GM23248 (cell line): ENCODE measurements at regions not wholly inside any gene's neighbourhood (a gene's known extent, or its start where the extent isn't known, plus 50 kb on each side); places are given as distances from the start of the nearest gene placed in this dataset.

Experiments used
- DNase-seq: peaks from one replicate; pipeline ENCODE4 v3.0.0-alpha.2; 2015
- H2AFZ ChIP-seq: fragments of 200-600 bp; sonication (generic); 2 replicates; pipeline ENCODE4 v1.6.1; 2016; ENCODE audit warnings: antibody characterized with exemption
- H3F3A ChIP-seq: fragments of 200-600 bp; sonication (generic); 2 replicates; pipeline ENCODE4 v1.6.1; 2016; ENCODE audit warnings: mild to moderate bottlenecking, antibody characterized with exemption, mixed run types; ENCODE audit not compliant: insufficient read depth
- H3K27ac ChIP-seq: fragments of 200-600 bp; sonication (generic); 2 replicates; pipeline ENCODE4 v1.5.1; 2016; ENCODE audit warnings: mild to moderate bottlenecking
- H3K27me3 ChIP-seq: fragments of 200-600 bp; sonication (generic); replicated peaks from 2 replicates; pipeline ENCODE4 v1.6.1; 2016; ENCODE audit warnings: mild to moderate bottlenecking; ENCODE audit not compliant: insufficient read depth
- H3K36me3 ChIP-seq: fragments of 200-600 bp; sonication (generic); 2 replicates; pipeline ENCODE4 v1.6.1; 2016; ENCODE audit warnings: low read depth, mild to moderate bottlenecking
- H3K4me1 ChIP-seq: fragments of 200-600 bp; sonication (generic); 2 replicates; pipeline ENCODE4 v1.6.1; 2016; ENCODE audit warnings: mild to moderate bottlenecking; ENCODE audit not compliant: insufficient read depth
- H3K4me2 ChIP-seq: fragments of 200-600 bp; sonication (generic); one replicate; pipeline ENCODE4 v1.6.1; 2016; ENCODE audit warnings: mild to moderate bottlenecking; ENCODE audit not compliant: unreplicated experiment
- H3K4me3 ChIP-seq: fragments of 200-600 bp; sonication (generic); 2 replicates; pipeline ENCODE4 v1.5.1; 2016; ENCODE audit warnings: mild to moderate bottlenecking
- H3K79me2 ChIP-seq: fragments of 200-600 bp; sonication (generic); 2 replicates; pipeline ENCODE4 v1.6.1; 2016; ENCODE audit warnings: mild to moderate bottlenecking; ENCODE audit not compliant: insufficient read depth
- H3K9ac ChIP-seq: fragments of 200-600 bp; sonication (generic); 2 replicates; pipeline ENCODE4 v1.6.1; 2016; ENCODE audit warnings: mild to moderate bottlenecking
- H3K9me2 ChIP-seq: fragments of 200-600 bp; sonication (generic); 2 replicates; pipeline ENCODE4 v1.6.1; 2016; ENCODE audit warnings: mixed run types, mild to moderate bottlenecking, moderate library complexity; ENCODE audit not compliant: insufficient read depth
- H3K9me3 ChIP-seq: fragments of 200-600 bp; sonication (generic); one replicate; pipeline ENCODE4 v1.6.1; 2017; ENCODE audit warnings: low read depth
- H4K20me1 ChIP-seq: fragments of 200-600 bp; sonication (generic); 2 replicates; pipeline ENCODE4 v1.6.0; 2016; ENCODE audit not compliant: insufficient read depth
- EZH2 ChIP-seq: fragments of 200-600 bp; sonication (generic); IDR thresholded peaks from 2 replicates; pipeline ENCODE4 v1.6.1; 2018; ENCODE audit warnings: antibody characterized with exemption, mild to moderate bottlenecking; ENCODE audit not compliant: insufficient read depth, poor library complexity, severe bottlenecking
- EZH2phosphoT487 ChIP-seq: fragments of 200-600 bp; sonication (generic); IDR thresholded peaks from 2 replicates; pipeline ENCODE4 v1.6.1; 2018; ENCODE audit warnings: antibody characterized with exemption, moderate library complexity, mild to moderate bottlenecking, low read depth; ENCODE audit not compliant: insufficient read depth
- WGBS, 2 experiments: methylation state at CpG; one replicate each; pipeline ENCODE4 v1.1.6; 2015 to 2017; ENCODE audit warnings: low lambda C conversion rate in 2 of 2, low coverage in 1 of 2; ENCODE audit errors: missing lambda C conversion rate in 2 of 2; 5-methylcytosine and 5-hydroxymethylcytosine counted together
- in situ Hi-C: fragments of 300-500 bp; cut with MboI; formaldehyde crosslinking; loops from 2 replicates; pipeline ENCODE4 v1.15.0; 2020

GRCh38 chr10:58970160-58970915, 206.1 kb upstream of the PHYHIPL start:
- Histone ChIP-seq H3K9me2 (no peaks in the 10 kb centered on the region), H3K9ac (no peak overlapping the region), H2AFZ (no peak overlapping the region), H3K4me2 (no peak overlapping the region), H3K36me3 (no peaks in the 10 kb centered on the region), H3K4me3 (no peak overlapping the region), H3K9me3 (no peaks in the 10 kb centered on the region), H3K4me1 (no peaks in the 10 kb centered on the region), H3F3A (peaks cover 8% of the 10 kb centered on the region; the same call in 1 of the 2 replicates), H3K79me2 (no peaks in the 10 kb centered on the region), H3K27me3 (peaks cover 4% of the 10 kb centered on the region; the same call in 1 of the 2 replicates), H3K27ac (no peak overlapping the region), H4K20me1 (no peaks in the 10 kb centered on the region)
- in situ Hi-C loops = loop anchor here (25.0 kb wide), 1 partner anchor 642 kb away; no protein-coding TSS in a partner anchor
- TF ChIP-seq EZH2phosphoT487 = no peak
- TF ChIP-seq EZH2 = no peak
- no peak for DNase-seq
- 70 to 75% methylated on average over 2 of the region's 2 CpGs for WGBS, 2 experiments

GRCh38 chr10:58971211-58971610, 205.2 kb upstream of the PHYHIPL start:
- Histone ChIP-seq H4K20me1 (no peaks in the 10 kb centered on the region), H3K4me1 (no peaks in the 10 kb centered on the region), H3K27ac (no peak overlapping the region), H2AFZ (no peak overlapping the region), H3K36me3 (no peaks in the 10 kb centered on the region), H3K79me2 (no peaks in the 10 kb centered on the region), H3K4me2 (no peak overlapping the region), H3K9ac (no peak overlapping the region), H3K9me2 (no peaks in the 10 kb centered on the region), H3F3A (peaks cover 8% of the 10 kb centered on the region; the same call in 1 of the 2 replicates), H3K27me3 (peaks cover 4% of the 10 kb centered on the region; the same call in 1 of the 2 replicates), H3K9me3 (no peaks in the 10 kb centered on the region), H3K4me3 (no peak overlapping the region)
- in situ Hi-C loops = loop anchor here (25.0 kb wide), 1 partner anchor 641 kb away; no protein-coding TSS in a partner anchor
- TF ChIP-seq EZH2 (no peak), EZH2phosphoT487 (no peak)
- DNase-seq = no peak

- H4K20me1 ChIP-seq = no peaks in the 10 kb centered on the region
- H3K27me3 ChIP-seq = peaks cover 4% of the 10 kb centered on the region; the same call in 1 of the 2 replicates
- in situ Hi-C loops = loop anchor here (25.0 kb wide), 1 partner anchor 640 kb away; no protein-coding TSS in a partner anchor
- H3F3A ChIP-seq = peaks cover 8% of the 10 kb centered on the region; the same call in 1 of the 2 replicates
- H3K4me1 ChIP-seq = no peaks in the 10 kb centered on the region
- H2AFZ ChIP-seq = no peak overlapping the region
- H3K27ac ChIP-seq = no peak overlapping the region
- no peaks in the 10 kb centered on the region for H3K9me3 ChIP-seq
- no peak overlapping the region for H3K9ac ChIP-seq
- no peak overlapping the region for H3K4me2 ChIP-seq
- no peaks in the 10 kb centered on the region for H3K36me3 ChIP-seq
- 35 to 39% methylated on average over 2 of the region's 2 CpGs for WGBS, 2 experiments
- DNase-seq = no peak
- H3K4me3 ChIP-seq = no peak overlapping the region
- no peaks in the 10 kb centered on the region for H3K79me2 ChIP-seq
- no peaks in the 10 kb centered on the region for H3K9me2 ChIP-seq
- no peak for TF ChIP-seq EZH2
- no peak for TF ChIP-seq EZH2phosphoT487
These were observed 204.5 kb upstream of the PHYHIPL start for GRCh38 chr10:58971796-58972491.

DNA sequence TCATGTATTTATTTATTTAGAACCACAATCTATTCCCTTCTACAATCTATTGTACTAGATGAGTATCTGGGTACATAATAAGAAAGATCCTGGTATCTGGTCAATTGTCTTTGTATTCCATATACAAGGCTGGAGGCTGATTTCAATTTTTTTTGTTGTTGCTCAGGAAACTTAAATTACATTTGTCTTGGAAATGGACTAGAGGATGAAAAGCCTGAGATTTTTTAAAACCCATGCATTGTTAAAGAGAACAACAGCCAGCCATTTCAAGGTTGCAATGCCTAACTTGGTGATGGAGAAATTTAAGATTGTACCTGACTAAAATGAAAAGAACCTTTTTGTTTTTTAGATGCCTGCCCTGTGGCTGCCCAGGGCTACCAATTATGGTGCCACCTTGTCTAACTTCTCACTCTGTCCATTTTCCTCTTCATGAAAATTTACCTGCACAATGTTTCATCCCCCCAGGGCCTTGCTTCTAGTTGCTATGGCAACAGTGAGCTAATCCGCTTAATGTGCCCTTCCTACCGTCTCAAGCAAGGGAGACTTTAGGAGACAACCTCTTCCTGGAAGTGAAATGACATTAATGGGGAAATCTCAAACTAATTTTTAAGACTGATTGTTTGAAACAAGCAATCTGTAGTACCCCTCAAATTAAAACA, 203.7 kb upstream of the PHYHIPL start:
- no peaks in the 10 kb centered on the region for H3K36me3 ChIP-seq
- H3K4me2 ChIP-seq = no peak overlapping the region
- no peaks in the 10 kb centered on the region for H3K79me2 ChIP-seq
- peaks cover 8% of the 10 kb centered on the region; the same call in 1 of the 2 replicates for H3F3A ChIP-seq
- in situ Hi-C loops = loop anchor here (25.0 kb wide), 1 partner anchor 640 kb away; no protein-coding TSS in a partner anchor
- DNase-seq = no peak
- no peak for TF ChIP-seq EZH2
- no peak for TF ChIP-seq EZH2phosphoT487
- 96 to 98% methylated on average over 2 of the region's 2 CpGs for WGBS, 2 experiments
- H3K9ac ChIP-seq = no peak overlapping the region
- no peak overlapping the region for H3K27ac ChIP-seq
- H3K27me3 ChIP-seq = peaks cover 4% of the 10 kb centered on the region; the same call in 1 of the 2 replicates
- no peak overlapping the region for H2AFZ ChIP-seq
- no peaks in the 10 kb centered on the region for H3K4me1 ChIP-seq
- H4K20me1 ChIP-seq = no peaks in the 10 kb centered on the region
- no peak overlapping the region for H3K4me3 ChIP-seq
- no peaks in the 10 kb centered on the region for H3K9me3 ChIP-seq
- no peaks in the 10 kb centered on the region for H3K9me2 ChIP-seq
